GM06990 (cell line): ENCODE measurements at regions not wholly inside any gene's neighbourhood (a gene's known extent, or its start where the extent isn't known, plus 50 kb on each side); places are given as distances from the start of the nearest gene placed in this dataset.

Experiments
- DNase-seq: peaks from one replicate; pipeline ENCODE4 v3.0.0-alpha.2; 2011; ENCODE audit not compliant: insufficient read length; ENCODE audit errors: extremely low read depth
- H3K27me3 ChIP-seq: replicated peaks from 2 replicates; pipeline ENCODE4 v1.6.0; 2011; ENCODE audit warnings: low read length; ENCODE audit not compliant: control insufficient read depth, insufficient read depth
- H3K36me3 ChIP-seq: 2 replicates; pipeline ENCODE4 v1.5.1; 2011; ENCODE audit warnings: low read length; ENCODE audit not compliant: control insufficient read depth, insufficient read depth
- H3K4me3 ChIP-seq: replicated peaks from 2 replicates; pipeline ENCODE4 v1.5.1; 2011; ENCODE audit warnings: low read depth, mild to moderate bottlenecking, control low read depth, low read length
- TF ChIP-seq, protein P1 (sequence below): IDR thresholded peaks from 2 replicates; pipeline ENCODE4 v1.5.1; 2011; ENCODE audit warnings: low read length, control low read depth, mild to moderate bottlenecking, inconsistent platforms; ENCODE audit not compliant: insufficient read depth, poor library complexity, severe bottlenecking

DNA sequence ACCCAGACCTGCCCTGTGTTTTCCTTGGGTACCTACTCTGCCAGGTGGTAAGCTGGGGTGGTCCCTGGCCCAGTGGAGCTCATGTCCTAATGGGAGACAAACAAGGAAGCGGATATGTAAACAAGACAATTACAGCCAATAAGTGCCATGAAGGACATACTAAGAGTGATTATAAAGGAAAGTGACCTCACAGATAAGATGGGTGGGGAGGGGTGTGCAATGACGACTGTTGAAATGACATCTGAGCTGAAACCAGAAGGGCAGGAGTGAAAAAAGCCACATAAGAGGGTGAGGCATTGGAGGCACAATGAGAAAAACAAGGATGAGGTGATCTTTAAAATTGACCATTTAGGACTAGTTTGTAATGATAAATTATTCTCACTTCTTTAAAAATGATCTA is 336.2 kb upstream of the IL12A start:
- Histone ChIP-seq H3K36me3 (no peaks in the 10 kb centered on the region), H3K27me3 (no peaks in the 10 kb centered on the region), H3K4me3 (no peak overlapping the region)
- DNase-seq = no peak
- TF ChIP-seq, protein P1, sequence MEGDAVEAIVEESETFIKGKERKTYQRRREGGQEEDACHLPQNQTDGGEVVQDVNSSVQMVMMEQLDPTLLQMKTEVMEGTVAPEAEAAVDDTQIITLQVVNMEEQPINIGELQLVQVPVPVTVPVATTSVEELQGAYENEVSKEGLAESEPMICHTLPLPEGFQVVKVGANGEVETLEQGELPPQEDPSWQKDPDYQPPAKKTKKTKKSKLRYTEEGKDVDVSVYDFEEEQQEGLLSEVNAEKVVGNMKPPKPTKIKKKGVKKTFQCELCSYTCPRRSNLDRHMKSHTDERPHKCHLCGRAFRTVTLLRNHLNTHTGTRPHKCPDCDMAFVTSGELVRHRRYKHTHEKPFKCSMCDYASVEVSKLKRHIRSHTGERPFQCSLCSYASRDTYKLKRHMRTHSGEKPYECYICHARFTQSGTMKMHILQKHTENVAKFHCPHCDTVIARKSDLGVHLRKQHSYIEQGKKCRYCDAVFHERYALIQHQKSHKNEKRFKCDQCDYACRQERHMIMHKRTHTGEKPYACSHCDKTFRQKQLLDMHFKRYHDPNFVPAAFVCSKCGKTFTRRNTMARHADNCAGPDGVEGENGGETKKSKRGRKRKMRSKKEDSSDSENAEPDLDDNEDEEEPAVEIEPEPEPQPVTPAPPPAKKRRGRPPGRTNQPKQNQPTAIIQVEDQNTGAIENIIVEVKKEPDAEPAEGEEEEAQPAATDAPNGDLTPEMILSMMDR = no peak

DNA sequence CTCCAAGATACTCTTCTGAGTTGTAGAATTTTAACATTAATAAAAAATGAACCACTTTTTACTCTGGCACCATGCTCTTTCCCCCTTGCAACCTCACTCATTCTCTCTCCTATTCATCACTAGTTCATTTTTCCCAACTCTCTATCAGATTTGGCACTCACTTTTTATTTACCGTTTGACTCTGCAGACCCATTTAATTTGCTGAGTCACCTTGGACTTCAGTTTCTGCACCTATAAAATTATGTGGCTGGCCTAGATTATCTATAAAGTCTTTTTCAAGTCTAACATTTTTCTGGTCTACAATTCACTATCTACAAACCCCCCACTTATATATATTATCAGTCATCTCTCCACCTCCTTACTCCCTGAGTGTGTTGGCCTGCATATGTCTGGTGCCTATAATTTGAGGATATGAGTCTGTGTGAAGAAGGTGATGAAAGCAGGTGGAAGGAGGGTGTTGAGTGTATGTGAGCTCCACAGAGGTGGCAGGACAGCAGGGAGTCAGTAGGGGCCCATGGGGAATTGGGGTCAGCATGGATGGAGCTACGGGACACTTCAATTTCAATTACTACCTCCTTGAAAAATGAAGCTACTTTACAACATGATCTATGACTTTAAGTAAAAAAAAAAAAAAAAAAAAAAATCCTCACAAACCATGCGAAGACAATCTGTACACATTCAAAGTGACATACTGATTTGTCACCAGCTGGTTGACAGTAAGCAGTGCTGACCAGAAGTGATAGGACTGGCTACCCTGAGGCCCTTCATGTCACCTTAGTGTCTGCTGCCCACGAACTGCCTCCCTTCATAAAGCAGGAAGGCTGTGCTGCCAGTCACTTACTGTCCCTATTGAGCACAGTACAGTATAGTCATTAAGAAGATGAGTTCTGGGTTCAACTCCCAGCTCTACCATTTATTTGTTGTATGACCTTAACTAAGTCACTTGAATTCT is 334.2 kb upstream of the IL12A start:
- no peaks in the 10 kb centered on the region for H3K36me3 ChIP-seq
- DNase-seq = no peak
- TF ChIP-seq, protein P1 = no peak
- no peaks in the 10 kb centered on the region for H3K27me3 ChIP-seq
- H3K4me3 ChIP-seq = no peak overlapping the region

DNA sequence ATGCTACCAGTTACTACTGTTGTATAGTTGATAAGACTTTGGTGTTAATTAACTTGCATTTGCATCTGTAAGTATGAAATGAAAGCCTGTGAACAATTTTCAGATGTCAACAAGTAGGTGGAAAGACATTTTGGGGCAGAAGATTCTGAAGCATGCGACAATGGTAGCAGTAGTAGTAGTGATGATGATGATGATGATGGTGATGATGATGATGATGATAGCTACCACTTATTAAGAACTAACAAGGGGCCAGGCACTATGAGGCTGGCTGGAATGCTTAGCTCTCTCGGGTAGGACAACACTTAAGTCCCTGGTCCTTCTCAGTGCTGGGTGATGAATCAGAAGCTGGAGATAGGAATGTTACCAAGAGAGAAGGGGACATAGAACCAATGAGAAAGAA is 333.4 kb upstream of the IL12A start:
- TF ChIP-seq, protein P1 = no peak
- no peak overlapping the region for H3K4me3 ChIP-seq
- no peak for DNase-seq
- H3K36me3 ChIP-seq = no peaks in the 10 kb centered on the region
- no peaks in the 10 kb centered on the region for H3K27me3 ChIP-seq

DNA sequence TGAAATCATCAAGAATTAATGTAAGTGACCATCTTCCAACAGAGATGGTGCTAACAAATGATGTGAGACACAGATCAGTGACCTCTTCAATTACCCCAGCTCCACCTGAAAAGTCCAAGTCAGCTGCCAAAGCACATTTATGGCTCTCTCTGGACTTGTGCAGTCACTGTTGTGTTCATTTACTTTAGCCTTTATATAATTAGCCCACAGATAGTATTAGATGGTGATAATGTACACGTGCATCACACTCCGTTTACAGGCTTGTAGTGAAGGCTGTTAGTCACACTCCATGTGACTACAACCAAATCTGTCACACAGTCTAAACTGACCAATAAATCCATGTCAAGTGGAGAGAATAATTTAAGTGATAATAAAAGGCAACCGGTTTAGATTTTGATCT is 331.5 kb upstream of the IL12A start:
- no peaks in the 10 kb centered on the region for H3K27me3 ChIP-seq
- TF ChIP-seq, protein P1 = no peak
- no peaks in the 10 kb centered on the region for H3K36me3 ChIP-seq
- DNase-seq = no peak
- no peak overlapping the region for H3K4me3 ChIP-seq

DNA sequence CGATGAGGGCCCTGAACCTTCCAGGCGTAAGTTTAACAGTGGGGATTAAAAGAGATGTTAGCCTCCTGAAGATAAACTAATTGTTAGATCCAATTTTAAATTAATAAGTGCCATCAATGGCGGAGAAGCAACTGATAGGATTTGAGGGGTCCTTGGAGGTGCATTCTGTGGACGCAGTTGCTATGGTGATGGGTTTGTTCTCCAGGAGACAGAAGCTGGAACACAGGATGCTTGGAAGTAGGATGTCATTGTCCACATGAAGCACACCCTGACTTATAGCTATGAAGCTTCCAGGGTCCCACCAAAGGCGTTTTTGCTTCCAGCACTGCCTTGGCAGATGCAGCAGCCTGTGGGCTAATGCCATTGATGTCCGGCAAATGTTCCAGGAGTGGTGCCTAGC is 331.0 kb upstream of the IL12A start:
- H3K27me3 ChIP-seq = no peaks in the 10 kb centered on the region
- DNase-seq = no peak
- no peaks in the 10 kb centered on the region for H3K36me3 ChIP-seq
- no peak overlapping the region for H3K4me3 ChIP-seq
- TF ChIP-seq, protein P1 = no peak
